HepG2 (cell line): ENCODE measurements at regions not wholly inside any gene's neighbourhood (a gene's known extent, or its start where the extent isn't known, plus 50 kb on each side); places are given as distances from the start of the nearest gene placed in this dataset.

Experiments
- ATAC-seq: fragments of 200-7000 bp; cut with Tn5 transposase; 3 replicates; pipeline ENCODE4 v1.9.1; 2020; ENCODE audit warnings: mild to moderate bottlenecking, moderate library complexity
- BruUV-seq: library from RNA; stranded (reverse); fragments of 400-500 nt; replicated peaks from 2 replicates; lab custom pipeline; 2021; lab: Mats Ljungman, UMichigan
- CTCF ChIA-PET: fragments of 300-600 bp; formaldehyde crosslinking; extraction: SDS; loops from one replicate; lab custom pipeline; 2021; ENCODE audit warnings: low total read pairs, inconsistent platforms, low intra/inter-chr PET ratio; lab: Yijun Ruan, JAX
- POLR2A ChIA-PET: fragments of 350-600 bp; sonication (Branson Sonifier 250); formaldehyde crosslinking; loops from one replicate; lab custom pipeline; 2020; ENCODE audit warnings: antibody characterized with exemption, inconsistent platforms; lab: Yijun Ruan, JAX
- DNase-seq: peaks from one replicate; pipeline ENCODE4 v3.0.0-alpha.2; 2015; ENCODE audit warnings: low spot score
- FAIRE-seq: peaks from 3 replicates; lab custom pipeline; 2011; peaks lifted over from hg19 to GRCh38; lab: Jason Lieb, UNC
- H2AFZ ChIP-seq: one replicate; pipeline ENCODE4 v1.6.1; 2011; ENCODE audit warnings: low read length, inconsistent platforms
- H3K27ac ChIP-seq: fragments of 300-600 bp; 3 replicates; pipeline ENCODE4 v1.8.0; 2011; ENCODE audit warnings: mixed run types, mild to moderate bottlenecking, mixed read lengths, low read length, inconsistent platforms; ENCODE audit not compliant: insufficient read depth; ENCODE audit errors: extremely low read length
- H3K27me3 ChIP-seq, 2 experiments: fragments of 200-600 bp in 1 of 2; 2 replicates in 1 of 2; 3 replicates in 1 of 2; pipeline versions ENCODE4 v1.6.0 to v1.8.0; 2011; ENCODE audit warnings: low read length in 2 of 2, mild to moderate bottlenecking in 2 of 2, moderate library complexity in 2 of 2, inconsistent platforms in 1 of 2; ENCODE audit not compliant: insufficient read depth in 2 of 2, control insufficient read depth in 1 of 2
- H3K36me3 ChIP-seq, 2 experiments: fragments of 200-600 bp in 1 of 2; replicated peaks in 1 of 2; 2 replicates in 1 of 2; 3 replicates in 1 of 2; pipeline versions ENCODE4 v1.5.1 to v1.8.0; 2011; ENCODE audit warnings: low read length in 2 of 2, inconsistent platforms in 1 of 2; ENCODE audit not compliant: insufficient read depth in 2 of 2, control insufficient read depth in 1 of 2
- H3K4me1 ChIP-seq: 2 replicates; pipeline ENCODE4 v1.5.1; 2012; ENCODE audit warnings: low read length, inconsistent platforms; ENCODE audit not compliant: insufficient read depth
- H3K4me2 ChIP-seq: 2 replicates; pipeline ENCODE4 v1.6.0; 2011; ENCODE audit warnings: low read depth, low read length, inconsistent platforms
- H3K4me3 ChIP-seq, 3 experiments: fragments of 200-600 bp in 1 of 3; sonication (generic), shearing (Covaris generic) in 1 of 3; replicated peaks in 1 of 3; 2 replicates each; pipeline ENCODE4 v1.5.1; 2011 to 2016; ENCODE audit warnings: low read length in 3 of 3, inconsistent platforms in 2 of 3, low read depth in 2 of 3, mild to moderate bottlenecking in 2 of 3, control low read depth in 1 of 3, mixed read lengths in 1 of 3; ENCODE audit not compliant: insufficient read depth in 1 of 3
- H3K79me2 ChIP-seq: one replicate; pipeline ENCODE4 v1.6.1; 2011; ENCODE audit warnings: low read length, inconsistent platforms; ENCODE audit not compliant: insufficient read depth
- H3K9ac ChIP-seq: 2 replicates; pipeline ENCODE4 v1.6.0; 2011; ENCODE audit warnings: mild to moderate bottlenecking, low read depth, low read length, inconsistent platforms; ENCODE audit not compliant: insufficient read depth
- H3K9me3 ChIP-seq: 2 replicates; pipeline ENCODE4 v1.5.1; 2012; ENCODE audit warnings: mild to moderate bottlenecking, low read length
- H4K20me1 ChIP-seq: 2 replicates; pipeline ENCODE4 v1.6.0; 2011; ENCODE audit warnings: inconsistent platforms, mild to moderate bottlenecking, low read length, moderate library complexity; ENCODE audit not compliant: insufficient read depth
- FOXP4 ChIP-seq: sonication (generic); formaldehyde crosslinking; IDR thresholded peaks from 2 replicates; pipeline ENCODE4 v1.4.0; 2020; ENCODE audit warnings: missing genetic modification reagents
- KDM6A ChIP-seq: IDR thresholded peaks from 2 replicates; pipeline ENCODE4 v1.6.1; 2016; ENCODE audit warnings: low read depth
- NR2F6 ChIP-seq, 2 experiments: IDR thresholded peaks; 2 replicates each; pipeline ENCODE4 v1.6.1; 2016; ENCODE audit warnings: antibody characterized with exemption in 1 of 2, mild to moderate bottlenecking in 1 of 2
- REL ChIP-seq: sonication (generic); formaldehyde crosslinking; conservative IDR thresholded peaks from 2 replicates; pipeline ENCODE4 v1.8.0; 2022; ENCODE audit warnings: mild to moderate bottlenecking, missing genetic modification reagents, moderate library complexity
- SP4 ChIP-seq: sonication (generic); formaldehyde crosslinking; IDR thresholded peaks from 2 replicates; pipeline ENCODE4 v1.8.1; 2023; ENCODE audit warnings: mild to moderate bottlenecking, missing genetic modification reagents
- STAT6 ChIP-seq: sonication (generic); formaldehyde crosslinking; IDR thresholded peaks from 2 replicates; pipeline ENCODE4 v1.4.0; 2020; ENCODE audit warnings: missing genetic modification reagents, mild to moderate bottlenecking, borderline replicate concordance
- TAF1 ChIP-seq: sonication (generic); formaldehyde crosslinking; IDR thresholded peaks from 2 replicates; pipeline ENCODE4 v1.4.0; 2020; ENCODE audit warnings: missing genetic modification reagents
- TBX3 ChIP-seq: fragments of 450-650 bp; IDR thresholded peaks from 2 replicates; pipeline ENCODE4 v1.6.1; 2017; ENCODE audit warnings: antibody characterized with exemption, mild to moderate bottlenecking, inconsistent platforms, borderline replicate concordance
- TMF1 ChIP-seq: sonication (generic); formaldehyde crosslinking; IDR thresholded peaks from 2 replicates; pipeline ENCODE4 v1.8.1; 2022; ENCODE audit warnings: low read depth, missing genetic modification reagents
- ZNF296 ChIP-seq: sonication (generic); formaldehyde crosslinking; conservative IDR thresholded peaks from 2 replicates; pipeline ENCODE4 v1.5.0; 2020; ENCODE audit warnings: mild to moderate bottlenecking, missing genetic modification reagents
- ZNF318 ChIP-seq: sonication (generic); formaldehyde crosslinking; IDR thresholded peaks from 2 replicates; pipeline ENCODE4 v1.4.0; 2020; ENCODE audit warnings: mild to moderate bottlenecking, missing genetic modification reagents
- ZNF446 ChIP-seq: sonication (generic); formaldehyde crosslinking; IDR thresholded peaks from 2 replicates; pipeline ENCODE4 v1.5.0; 2020; ENCODE audit warnings: mild to moderate bottlenecking, missing genetic modification reagents
- ZNF768 ChIP-seq: sonication (generic); formaldehyde crosslinking; IDR thresholded peaks from 2 replicates; pipeline ENCODE4 v1.4.0; 2020; ENCODE audit warnings: missing genetic modification reagents
- WGBS: methylation state at CpG from one replicate; pipeline ENCODE4 v1.1.6; 2017; ENCODE audit warnings: low lambda C conversion rate; 5-methylcytosine and 5-hydroxymethylcytosine counted together
- in situ Hi-C: cut with HindIII; loops from 2 replicates; pipeline ENCODE4 v1.10.0; 2017; ENCODE audit warnings: low pct_unique_long_range_greater_than_20kb; ENCODE audit not compliant: extremely low pct_ligation_motif_present
- intact Hi-C: fragments of 100-400 bp; cut with micrococcal nuclease; formaldehyde crosslinking; loops from one replicate; pipeline ENCODE4 v1.10.0; 2022; ENCODE audit not compliant: unreplicated experiment

- Histone ChIP-seq H3K9ac (no peak overlapping the region), H2AFZ (no peak overlapping the region), H3K27me3 (peaks cover 2 to 26% of the 10 kb centered on the region in 2 experiments), H3K9me3 (peaks cover 10% of the 10 kb centered on the region), H3K4me1 (no peaks in the 10 kb centered on the region), H3K79me2 (no peaks in the 10 kb centered on the region), H4K20me1 (no peaks in the 10 kb centered on the region), H3K4me3 (no peak overlapping the region), H3K36me3 (no peaks in the 10 kb centered on the region), H3K4me2 (no peak overlapping the region), H3K27ac (no peak overlapping the region)
- FAIRE-seq (no peak), ATAC-seq (no peak), DNase-seq (no peak)
- BruUV-seq: no TSS peak
- ChIA-PET POLR2A (no interaction called here), CTCF (no interaction called here)
- 0% methylated on average over 1 of the region's 1 CpG for WGBS
- in situ Hi-C loops (no loop called here), intact Hi-C loops (no loop called here)
- TF ChIP-seq STAT6 (CRISPR knock-in tag) (no peak), FOXP4 (CRISPR knock-in tag) (no peak), ZNF768 (CRISPR knock-in tag) (no peak), REL (no peak), TMF1 (no peak), TAF1 (CRISPR knock-in tag) (no peak), ZNF446 (no peak), ZNF296 (no peak), KDM6A (CRISPR knock-in tag) (no peak), NR2F6 (IDR thresholded peaks at IDR 0.05) (no peak), NR2F6 (CRISPR knock-in tag; IDR thresholded peaks at IDR 0.05) (no peak), TBX3 (no peak), SP4 (no peak), ZNF318 (CRISPR knock-in tag) (no peak)
Measured at GRCh38 chr11:71383461-71383860, 64.7 kb downstream of the DHCR7 start.
